Suprapubic skin (tissue), 4 donors: ENCODE measurements at regions not wholly inside any gene's neighbourhood (a gene's known extent, or its start where the extent isn't known, plus 50 kb on each side); places are given as distances from the start of the nearest gene placed in this dataset.

Experiments
- CTCF ChIP-seq, 2 donors: fragments of 200-600 bp in 1 of 2; fragments of 450-650 bp in 1 of 2; sonication (generic) in 1 of 2; IDR thresholded peaks; one replicate each; pipeline ENCODE4 v1.5.1; 2016 to 2019; ENCODE audit warnings: antibody characterized with exemption in 2 of 2, mild to moderate bottlenecking in 1 of 2, moderate library complexity in 1 of 2
- EP300 ChIP-seq: sonication (generic); formaldehyde crosslinking; IDR thresholded peaks from one replicate; pipeline ENCODE4 v1.6.1; 2017; ENCODE audit warnings: antibody characterized with exemption
- POLR2A ChIP-seq, 2 donors: fragments of 450-650 bp; IDR thresholded peaks; one replicate each; pipeline ENCODE4 v1.6.1; 2017; ENCODE audit warnings: antibody characterized with exemption in 2 of 2, mild to moderate bottlenecking in 2 of 2, moderate library complexity in 2 of 2
- POLR2AphosphoS5 ChIP-seq, 3 donors: sonication (generic); formaldehyde crosslinking; IDR thresholded peaks; one replicate each; pipeline ENCODE4 v1.6.1; 2017; ENCODE audit warnings: antibody characterized with exemption in 3 of 3

GRCh38 chr7:37571806-37572205, 111.8 kb upstream of the GPR141 start:
- TF ChIP-seq POLR2AphosphoS5 (IDR thresholded peaks at IDR 0.05), result no peak
- no peak for TF ChIP-seq EP300
- TF ChIP-seq CTCF (IDR thresholded peaks at IDR 0.05), result no peak
- no peak for TF ChIP-seq POLR2A (IDR thresholded peaks at IDR 0.05)
